ENCODE measurements at regions not wholly inside any gene's neighbourhood (a gene's known extent, or its start where the extent isn't known, plus 50 kb on each side); places are given as distances from the start of the nearest gene placed in this dataset.

DNA sequence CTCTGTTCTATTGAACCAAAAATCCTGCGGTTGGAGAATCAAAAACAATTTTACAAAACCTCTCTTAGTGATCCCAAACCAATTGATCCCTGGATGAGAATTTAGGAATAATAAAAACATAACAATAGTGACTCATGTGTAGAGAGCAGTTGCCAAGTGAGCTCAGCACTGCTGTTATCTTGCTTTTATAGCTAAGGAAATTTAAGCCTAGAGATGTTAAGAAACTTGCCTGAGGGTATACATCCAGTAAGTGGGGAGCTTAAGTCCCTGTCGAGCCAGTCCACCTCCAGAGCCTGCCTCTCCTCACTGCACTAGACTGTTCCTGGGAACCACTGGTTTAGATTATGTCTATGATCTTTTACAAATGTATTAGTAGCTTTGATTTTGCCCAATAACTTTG is 358.4 kb upstream of the LMCD1 start:
- H3K27me3 ChIP-seq (ENCODE audit: control insufficient read depth in 3 of 3, insufficient read depth in 3 of 3, low read length in 2 of 3) = no peaks in the 10 kb centered on the region
- H3K9me3 ChIP-seq (ENCODE audit: control insufficient read depth in 4 of 4, insufficient read depth in 3 of 4, low read length in 3 of 4) = peaks cover 0 to 4% (median 0%) of the 10 kb centered on the region in 4 donors
- H3K27ac ChIP-seq (ENCODE audit: low read depth in 1 of 2, low read length in 1 of 2) = no peak overlapping the region
- H3K4me1 ChIP-seq (ENCODE audit: control insufficient read depth in 5 of 5, insufficient read depth in 5 of 5, low read length in 5 of 5) = no peaks in the 10 kb centered on the region
- TF ChIP-seq, protein P1, sequence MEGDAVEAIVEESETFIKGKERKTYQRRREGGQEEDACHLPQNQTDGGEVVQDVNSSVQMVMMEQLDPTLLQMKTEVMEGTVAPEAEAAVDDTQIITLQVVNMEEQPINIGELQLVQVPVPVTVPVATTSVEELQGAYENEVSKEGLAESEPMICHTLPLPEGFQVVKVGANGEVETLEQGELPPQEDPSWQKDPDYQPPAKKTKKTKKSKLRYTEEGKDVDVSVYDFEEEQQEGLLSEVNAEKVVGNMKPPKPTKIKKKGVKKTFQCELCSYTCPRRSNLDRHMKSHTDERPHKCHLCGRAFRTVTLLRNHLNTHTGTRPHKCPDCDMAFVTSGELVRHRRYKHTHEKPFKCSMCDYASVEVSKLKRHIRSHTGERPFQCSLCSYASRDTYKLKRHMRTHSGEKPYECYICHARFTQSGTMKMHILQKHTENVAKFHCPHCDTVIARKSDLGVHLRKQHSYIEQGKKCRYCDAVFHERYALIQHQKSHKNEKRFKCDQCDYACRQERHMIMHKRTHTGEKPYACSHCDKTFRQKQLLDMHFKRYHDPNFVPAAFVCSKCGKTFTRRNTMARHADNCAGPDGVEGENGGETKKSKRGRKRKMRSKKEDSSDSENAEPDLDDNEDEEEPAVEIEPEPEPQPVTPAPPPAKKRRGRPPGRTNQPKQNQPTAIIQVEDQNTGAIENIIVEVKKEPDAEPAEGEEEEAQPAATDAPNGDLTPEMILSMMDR (IDR thresholded peaks at IDR 0.05; ENCODE audit: control extremely low read depth, extremely low read depth) = no peak
- ATAC-seq (ENCODE audit: insufficient read depth, low FRiP score) (no peak), DNase-seq (no peak)
- H3K36me3 ChIP-seq (ENCODE audit: control insufficient read depth in 4 of 4, insufficient read depth in 4 of 4, low read length in 4 of 4) = no peaks in the 10 kb centered on the region
- WGBS, 2 donors = 78 to 80% methylated on average over 2 of the region's 2 CpGs
- no peak overlapping the region for H3K4me3 ChIP-seq
- H3K9ac ChIP-seq (ENCODE audit: insufficient read depth in 1 of 2, low read length in 2 of 2) = no peak overlapping the region

- H3K4me1 ChIP-seq (ENCODE audit: control insufficient read depth in 5 of 5, insufficient read depth in 5 of 5, low read length in 5 of 5) = no peaks in the 10 kb centered on the region
- no peak overlapping the region for H3K4me3 ChIP-seq
- no peak overlapping the region for H3K9ac ChIP-seq (ENCODE audit: insufficient read depth in 1 of 2, low read length in 2 of 2)
- TF ChIP-seq, protein P1 (IDR thresholded peaks at IDR 0.05; ENCODE audit: control extremely low read depth, extremely low read depth) = no peak
- H3K9me3 ChIP-seq (ENCODE audit: control insufficient read depth in 4 of 4, insufficient read depth in 3 of 4, low read length in 3 of 4) = peaks cover 0 to 4% (median 0%) of the 10 kb centered on the region in 4 donors
- WGBS, 2 donors = 40 to 79% methylated on average over 2 of the region's 2 CpGs
- ATAC-seq (ENCODE audit: insufficient read depth, low FRiP score) (no peak), DNase-seq (no peak)
- H3K27me3 ChIP-seq (ENCODE audit: control insufficient read depth in 3 of 3, insufficient read depth in 3 of 3, low read length in 2 of 3) = no peaks in the 10 kb centered on the region
- no peak overlapping the region for H3K27ac ChIP-seq (ENCODE audit: low read depth in 1 of 2, low read length in 1 of 2)
- no peaks in the 10 kb centered on the region for H3K36me3 ChIP-seq (ENCODE audit: control insufficient read depth in 4 of 4, insufficient read depth in 4 of 4, low read length in 4 of 4)
Observed at GRCh38 chr3:8145661-8146060, 356.0 kb upstream of the LMCD1 start.

DNA sequence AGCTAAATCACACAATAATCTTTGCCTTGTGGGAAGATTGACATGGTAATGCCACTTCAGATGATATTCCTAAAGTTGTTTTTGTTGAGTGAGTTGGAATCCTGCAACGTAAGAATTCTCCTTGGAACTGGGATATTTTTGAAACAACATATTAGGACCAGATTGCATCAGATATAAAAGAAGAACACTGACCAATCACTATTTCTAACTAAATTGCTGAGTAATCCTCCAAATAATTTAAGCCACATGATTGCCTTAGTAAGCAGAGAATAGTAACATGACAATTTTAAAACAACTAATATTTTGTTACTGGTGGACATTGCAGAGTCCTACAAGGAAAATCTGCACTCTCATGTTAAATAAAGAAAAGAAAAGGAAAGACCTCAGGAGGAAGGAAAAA is 353.9 kb upstream of the LMCD1 start:
- H3K4me1 ChIP-seq (ENCODE audit: control insufficient read depth in 5 of 5, insufficient read depth in 5 of 5, low read length in 5 of 5) = no peaks in the 10 kb centered on the region
- ATAC-seq (ENCODE audit: insufficient read depth, low FRiP score) (no peak), DNase-seq (no peak)
- H3K36me3 ChIP-seq (ENCODE audit: control insufficient read depth in 4 of 4, insufficient read depth in 4 of 4, low read length in 4 of 4) = no peaks in the 10 kb centered on the region
- no peaks in the 10 kb centered on the region for H3K9me3 ChIP-seq (ENCODE audit: control insufficient read depth in 4 of 4, insufficient read depth in 3 of 4, low read length in 3 of 4)
- H3K9ac ChIP-seq (ENCODE audit: insufficient read depth in 1 of 2, low read length in 2 of 2) = no peak overlapping the region
- H3K4me3 ChIP-seq = no peak overlapping the region
- H3K27me3 ChIP-seq (ENCODE audit: control insufficient read depth in 3 of 3, insufficient read depth in 3 of 3, low read length in 2 of 3) = no peaks in the 10 kb centered on the region
- no peak overlapping the region for H3K27ac ChIP-seq (ENCODE audit: low read depth in 1 of 2, low read length in 1 of 2)
- TF ChIP-seq, protein P1 (IDR thresholded peaks at IDR 0.05; ENCODE audit: control extremely low read depth, extremely low read depth) = no peak
- WGBS, 2 donors = 74 to 76% methylated on average over 1 of the region's 1 CpG

- Histone ChIP-seq H3K4me3 (no peak overlapping the region), H3K9me3 (ENCODE audit: control insufficient read depth in 4 of 4, insufficient read depth in 3 of 4, low read length in 3 of 4) (no peaks in the 10 kb centered on the region), H3K36me3 (ENCODE audit: control insufficient read depth in 4 of 4, insufficient read depth in 4 of 4, low read length in 4 of 4) (no peaks in the 10 kb centered on the region), H3K9ac (ENCODE audit: insufficient read depth in 1 of 2, low read length in 2 of 2) (no peak overlapping the region), H3K27me3 (ENCODE audit: control insufficient read depth in 3 of 3, insufficient read depth in 3 of 3, low read length in 2 of 3) (no peaks in the 10 kb centered on the region), H3K4me1 (ENCODE audit: control insufficient read depth in 5 of 5, insufficient read depth in 5 of 5, low read length in 5 of 5) (no peaks in the 10 kb centered on the region), H3K27ac (ENCODE audit: low read depth in 1 of 2, low read length in 1 of 2) (no peak overlapping the region)
- ATAC-seq (ENCODE audit: insufficient read depth, low FRiP score) (no peak), DNase-seq (no peak)
- WGBS, 2 donors = 67 to 79% methylated on average over 6 of the region's 6 CpGs
- TF ChIP-seq, protein P1 (IDR thresholded peaks at IDR 0.05; ENCODE audit: control extremely low read depth, extremely low read depth) = no peak
Observed at GRCh38 chr3:8152821-8153418, 348.7 kb upstream of the LMCD1 start.

Measured in lung (tissue), 11 donors.